ENCODE measurements at regions not wholly inside any gene's neighbourhood (a gene's known extent, or its start where the extent isn't known, plus 50 kb on each side); places are given as distances from the start of the nearest gene placed in this dataset.

GRCh38 chr9:85339338-85339737 is 402.4 kb downstream of the AGTPBP1 start:
- TF ChIP-seq, protein P1, sequence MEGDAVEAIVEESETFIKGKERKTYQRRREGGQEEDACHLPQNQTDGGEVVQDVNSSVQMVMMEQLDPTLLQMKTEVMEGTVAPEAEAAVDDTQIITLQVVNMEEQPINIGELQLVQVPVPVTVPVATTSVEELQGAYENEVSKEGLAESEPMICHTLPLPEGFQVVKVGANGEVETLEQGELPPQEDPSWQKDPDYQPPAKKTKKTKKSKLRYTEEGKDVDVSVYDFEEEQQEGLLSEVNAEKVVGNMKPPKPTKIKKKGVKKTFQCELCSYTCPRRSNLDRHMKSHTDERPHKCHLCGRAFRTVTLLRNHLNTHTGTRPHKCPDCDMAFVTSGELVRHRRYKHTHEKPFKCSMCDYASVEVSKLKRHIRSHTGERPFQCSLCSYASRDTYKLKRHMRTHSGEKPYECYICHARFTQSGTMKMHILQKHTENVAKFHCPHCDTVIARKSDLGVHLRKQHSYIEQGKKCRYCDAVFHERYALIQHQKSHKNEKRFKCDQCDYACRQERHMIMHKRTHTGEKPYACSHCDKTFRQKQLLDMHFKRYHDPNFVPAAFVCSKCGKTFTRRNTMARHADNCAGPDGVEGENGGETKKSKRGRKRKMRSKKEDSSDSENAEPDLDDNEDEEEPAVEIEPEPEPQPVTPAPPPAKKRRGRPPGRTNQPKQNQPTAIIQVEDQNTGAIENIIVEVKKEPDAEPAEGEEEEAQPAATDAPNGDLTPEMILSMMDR (IDR thresholded peaks at IDR 0.05) = no peak
- TF ChIP-seq EZH2 (IDR thresholded peaks at IDR 0.05; ENCODE audit: borderline replicate concordance, insufficient read depth, low read depth, low read length, poor library complexity, severe bottlenecking) = no peak

Data from B cell (primary cell).